DND-41 (cell line): ENCODE measurements at regions not wholly inside any gene's neighbourhood (a gene's known extent, or its start where the extent isn't known, plus 50 kb on each side); places are given as distances from the start of the nearest gene placed in this dataset.

Experiments
- ATAC-seq: fragments of 200-7000 bp; cut with Tn5 transposase; 3 replicates; pipeline ENCODE4 v1.9.1; 2021; ENCODE audit warnings: low read depth; ENCODE audit not compliant: insufficient read depth
- DNase-seq: peaks from one replicate; pipeline ENCODE4 v3.0.0-alpha.2; 2020
- H2AFZ ChIP-seq: 2 replicates; pipeline ENCODE4 v1.6.0; 2012; ENCODE audit warnings: low read depth, low read length
- H3K27ac ChIP-seq: 2 replicates; pipeline ENCODE4 v1.5.1; 2012; ENCODE audit warnings: low read length, inconsistent platforms
- H3K27me3 ChIP-seq: fragments of 200-600 bp; sonication (generic); 2 replicates; pipeline ENCODE4 v1.6.0; 2012; ENCODE audit warnings: low read length, mild to moderate bottlenecking, inconsistent platforms; ENCODE audit not compliant: insufficient read depth, poor library complexity
- H3K36me3 ChIP-seq: 2 replicates; pipeline ENCODE4 v1.5.1; 2012; ENCODE audit warnings: low read length, inconsistent platforms; ENCODE audit not compliant: insufficient read depth
- H3K4me1 ChIP-seq: 2 replicates; pipeline ENCODE4 v1.5.1; 2012; ENCODE audit warnings: mild to moderate bottlenecking, low read length; ENCODE audit not compliant: insufficient read depth
- H3K4me2 ChIP-seq: 2 replicates; pipeline ENCODE4 v1.6.0; 2012; ENCODE audit warnings: mild to moderate bottlenecking, moderate library complexity, low read length, inconsistent platforms; ENCODE audit not compliant: insufficient read depth
- H3K4me3 ChIP-seq, 2 experiments: fragments of 200-600 bp in 1 of 2; shearing (Covaris generic) in 1 of 2; 2 replicates each; pipeline ENCODE4 v1.5.1; 2012 to 2016; ENCODE audit warnings: inconsistent platforms in 2 of 2, low read length in 2 of 2, mild to moderate bottlenecking in 2 of 2, low read depth in 1 of 2, moderate library complexity in 1 of 2
- H3K79me2 ChIP-seq: 2 replicates; pipeline ENCODE4 v1.6.0; 2012; ENCODE audit warnings: low read length, inconsistent platforms; ENCODE audit not compliant: insufficient read depth
- H3K9ac ChIP-seq: 2 replicates; pipeline ENCODE4 v1.6.0; 2012; ENCODE audit warnings: low read depth, mild to moderate bottlenecking, inconsistent platforms, low read length, moderate library complexity
- H3K9me3 ChIP-seq: 2 replicates; pipeline ENCODE4 v1.5.1; 2012; ENCODE audit warnings: low read length, moderate library complexity, mild to moderate bottlenecking, inconsistent platforms; ENCODE audit not compliant: insufficient read depth, severe bottlenecking
- H4K20me1 ChIP-seq: 2 replicates; pipeline ENCODE4 v1.6.0; 2012; ENCODE audit warnings: low read length; ENCODE audit not compliant: insufficient read depth
- CTCF ChIP-seq: IDR thresholded peaks from 2 replicates; pipeline ENCODE4 v1.5.1; 2012; ENCODE audit warnings: borderline replicate concordance, low read length, moderate library complexity, mild to moderate bottlenecking; ENCODE audit not compliant: poor library complexity, severe bottlenecking; ENCODE audit errors: extremely low read depth
- EZH2 ChIP-seq: IDR thresholded peaks from 3 replicates; pipeline ENCODE4 v1.6.1; 2012; ENCODE audit warnings: borderline replicate concordance, low read depth, mild to moderate bottlenecking, moderate library complexity, low read length, inconsistent platforms; ENCODE audit not compliant: severe bottlenecking

- no peak for DNase-seq
- TF ChIP-seq EZH2 = no peak
- TF ChIP-seq CTCF = no peak
- no peak overlapping the region for H2AFZ ChIP-seq
- H3K9ac ChIP-seq = no peak overlapping the region
- no peaks in the 10 kb centered on the region for H3K27me3 ChIP-seq
- H4K20me1 ChIP-seq = no peaks in the 10 kb centered on the region
- H3K4me2 ChIP-seq = no peak overlapping the region
- H3K27ac ChIP-seq = no peak overlapping the region
- H3K79me2 ChIP-seq = no peaks in the 10 kb centered on the region
- H3K4me1 ChIP-seq = peaks cover 14% of the 10 kb centered on the region; the same call in 1 of the 2 replicates
- no peak for ATAC-seq
- H3K4me3 ChIP-seq = no peak overlapping the region
- no peaks in the 10 kb centered on the region for H3K9me3 ChIP-seq
- no peaks in the 10 kb centered on the region for H3K36me3 ChIP-seq
These were observed 60.3 kb upstream of the CCDC190 start for GRCh38 chr1:162921311-162921710.

- Histone ChIP-seq H3K9ac (no peak overlapping the region), H3K27ac (no peak overlapping the region), H3K4me2 (no peak overlapping the region), H3K4me1 (peaks cover 14% of the 10 kb centered on the region; the same call in 1 of the 2 replicates), H3K4me3 (no peak overlapping the region), H3K9me3 (no peaks in the 10 kb centered on the region), H4K20me1 (no peaks in the 10 kb centered on the region), H2AFZ (no peak overlapping the region), H3K36me3 (no peaks in the 10 kb centered on the region), H3K79me2 (no peaks in the 10 kb centered on the region), H3K27me3 (no peaks in the 10 kb centered on the region)
- DNase-seq (no peak), ATAC-seq (no peak)
- TF ChIP-seq EZH2 (no peak), CTCF (no peak)
These were observed 58.1 kb upstream of the CCDC190 start for GRCh38 chr1:162919034-162919433.

DNA sequence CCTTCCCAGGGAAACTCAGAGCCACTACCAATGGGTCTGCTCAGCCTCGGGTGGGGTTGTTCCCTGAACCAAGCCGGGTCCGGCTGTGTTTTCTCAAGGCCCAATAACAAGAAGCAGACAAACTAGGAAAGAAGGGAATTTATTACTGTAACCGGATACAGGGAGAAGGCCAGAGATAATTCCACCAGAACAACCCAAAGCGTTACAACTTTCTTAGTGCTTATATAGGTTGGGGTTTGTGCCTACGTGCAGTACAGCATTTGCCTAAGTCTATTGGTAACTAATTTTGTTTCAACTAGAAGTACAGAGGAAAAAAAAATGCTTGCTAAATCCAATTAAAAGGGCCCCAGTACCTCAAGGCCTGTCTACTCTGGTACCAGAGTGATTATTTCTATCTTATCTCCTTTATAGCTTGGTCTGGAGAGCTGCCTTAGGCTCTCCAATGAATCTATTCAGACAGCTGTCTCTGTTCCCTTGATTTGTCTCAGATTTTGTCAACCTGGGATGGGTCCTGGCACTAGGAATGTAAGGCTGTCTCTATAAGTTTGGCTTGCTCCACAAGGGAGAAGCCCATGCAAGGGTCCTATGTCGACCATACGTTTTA, 57.3 kb upstream of the CCDC190 start:
- Histone ChIP-seq H3K4me2 (no peak overlapping the region), H3K4me1 (peaks cover 14% of the 10 kb centered on the region; the same call in 1 of the 2 replicates), H3K79me2 (no peaks in the 10 kb centered on the region), H3K4me3 (no peak overlapping the region), H4K20me1 (no peaks in the 10 kb centered on the region), H3K9me3 (no peaks in the 10 kb centered on the region), H3K27ac (no peak overlapping the region), H3K9ac (no peak overlapping the region), H2AFZ (no peak overlapping the region), H3K36me3 (no peaks in the 10 kb centered on the region), H3K27me3 (no peaks in the 10 kb centered on the region)
- no peak for DNase-seq
- ATAC-seq = no peak
- no peak for TF ChIP-seq EZH2
- TF ChIP-seq CTCF = no peak
